ENCODE measurements at regions not wholly inside any gene's neighbourhood (a gene's known extent, or its start where the extent isn't known, plus 50 kb on each side); places are given as distances from the start of the nearest gene placed in this dataset.

- no peak for DNase-seq (ENCODE audit: low read depth)
Observed at GRCh38 chr13:40484101-40484800, 182.2 kb downstream of the FOXO1 start.

- DNase-seq (ENCODE audit: low read depth): no peak
Observed at GRCh38 chr13:40484974-40485373, 181.5 kb downstream of the FOXO1 start.

- no peak for DNase-seq (ENCODE audit: low read depth)
Observed at GRCh38 chr13:40485611-40486517, 180.6 kb downstream of the FOXO1 start.

GRCh38 chr13:40486518-40487163, 179.8 kb downstream of the FOXO1 start:
- DNase-seq (ENCODE audit: low read depth): no peak

- DNase-seq (ENCODE audit: low read depth): no peak
Observed at GRCh38 chr13:40488869-40489391, 177.5 kb downstream of the FOXO1 start.

- no peak for DNase-seq (ENCODE audit: low read depth)
Observed at GRCh38 chr13:40490086-40490758, 176.2 kb downstream of the FOXO1 start.

- no peak for DNase-seq (ENCODE audit: low read depth)
Observed at GRCh38 chr13:40492511-40492910, 173.9 kb downstream of the FOXO1 start.

- DNase-seq (ENCODE audit: low read depth): no peak
Observed at GRCh38 chr13:40494513-40494912, 171.9 kb downstream of the FOXO1 start.

GRCh38 chr13:40494946-40495620, 171.4 kb downstream of the FOXO1 start:
- DNase-seq (ENCODE audit: low read depth): no peak

GRCh38 chr13:40495621-40496001, 170.8 kb downstream of the FOXO1 start:
- no peak for DNase-seq (ENCODE audit: low read depth)

- no peak for DNase-seq (ENCODE audit: low read depth)
Observed at GRCh38 chr13:40496035-40496810, 170.2 kb downstream of the FOXO1 start.

- no peak for DNase-seq (ENCODE audit: low read depth)
Observed at GRCh38 chr13:40498461-40498860, 168.0 kb downstream of the FOXO1 start.

- DNase-seq (ENCODE audit: low read depth): no peak
Observed at GRCh38 chr13:40502236-40502635, 164.2 kb downstream of the FOXO1 start.

GRCh38 chr13:40503011-40503410, 163.4 kb downstream of the FOXO1 start:
- DNase-seq (ENCODE audit: low read depth): no peak

- peak; percentile 3 for DNase-seq (ENCODE audit: low read depth)
Observed at GRCh38 chr13:40503966-40504591, 162.4 kb downstream of the FOXO1 start.

GRCh38 chr13:40504641-40505040, 161.8 kb downstream of the FOXO1 start:
- no peak for DNase-seq (ENCODE audit: low read depth)

GRCh38 chr13:40505196-40505595, 161.2 kb downstream of the FOXO1 start:
- no peak for DNase-seq (ENCODE audit: low read depth)
